Left forelimb (tissue), 1 donor: ENCODE measurements at regions not wholly inside any gene's neighbourhood (a gene's known extent, or its start where the extent isn't known, plus 50 kb on each side); places are given as distances from the start of the nearest gene placed in this dataset.

Experiments used
- DNase-seq: peaks from one replicate; pipeline ENCODE4 v3.0.0-alpha.2; 2018; ENCODE audit warnings: low spot score

DNA sequence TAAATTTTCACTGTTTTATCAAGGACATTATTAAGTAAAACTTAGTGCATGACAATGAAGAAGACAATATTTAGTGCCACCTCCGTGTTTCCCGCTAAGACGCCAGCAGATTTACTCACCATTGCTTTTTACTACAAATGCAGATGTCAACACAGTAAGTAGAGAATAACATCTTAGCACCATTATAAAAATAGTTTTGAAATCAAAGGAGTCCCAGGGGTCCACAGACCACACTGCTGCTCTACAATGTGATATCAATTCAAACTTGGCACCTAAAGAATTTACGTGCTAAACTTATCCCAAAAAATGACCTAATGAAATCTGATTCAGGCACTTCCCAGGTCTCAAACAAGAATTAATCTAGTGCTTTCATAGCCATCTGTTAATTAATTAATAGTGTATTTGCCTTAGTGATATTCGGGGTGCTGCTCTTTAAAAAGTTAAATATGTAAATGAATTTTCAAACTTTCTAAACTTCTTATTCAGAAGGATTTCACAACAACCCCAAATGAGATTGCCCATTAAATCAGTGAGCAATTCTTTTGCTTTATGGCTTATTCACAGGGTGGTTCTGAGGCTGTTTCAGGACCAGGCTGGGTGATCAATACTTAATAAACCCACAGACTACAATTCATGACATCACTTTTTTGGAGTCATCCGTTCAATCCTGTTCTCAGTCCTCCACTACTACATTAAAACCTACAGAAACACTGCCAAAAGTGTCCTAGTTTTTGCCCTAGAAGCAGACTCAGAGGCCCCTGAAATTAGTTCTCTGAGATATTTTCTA, 161.3 kb upstream of the LMNTD1 start:
- no peak for DNase-seq

DNA sequence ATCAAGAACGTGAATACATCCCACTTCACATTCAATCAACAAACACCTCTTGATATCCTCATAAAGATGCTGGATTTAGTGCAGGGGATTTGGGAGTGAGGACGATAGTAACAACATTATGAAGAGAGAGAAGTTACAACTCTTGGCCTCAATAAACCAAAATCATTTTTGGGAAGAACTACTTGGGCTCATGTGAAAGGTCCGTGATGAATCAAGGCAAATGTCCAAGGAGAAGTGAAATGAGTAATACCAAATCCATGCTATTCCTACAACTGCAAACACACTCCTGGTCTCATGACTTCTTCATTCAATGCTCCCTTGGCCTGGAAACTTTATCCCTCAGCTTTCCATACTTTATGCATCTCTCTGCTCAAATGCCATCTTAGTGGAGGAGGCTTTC, 162.0 kb upstream of the LMNTD1 start:
- DNase-seq: no peak

DNA sequence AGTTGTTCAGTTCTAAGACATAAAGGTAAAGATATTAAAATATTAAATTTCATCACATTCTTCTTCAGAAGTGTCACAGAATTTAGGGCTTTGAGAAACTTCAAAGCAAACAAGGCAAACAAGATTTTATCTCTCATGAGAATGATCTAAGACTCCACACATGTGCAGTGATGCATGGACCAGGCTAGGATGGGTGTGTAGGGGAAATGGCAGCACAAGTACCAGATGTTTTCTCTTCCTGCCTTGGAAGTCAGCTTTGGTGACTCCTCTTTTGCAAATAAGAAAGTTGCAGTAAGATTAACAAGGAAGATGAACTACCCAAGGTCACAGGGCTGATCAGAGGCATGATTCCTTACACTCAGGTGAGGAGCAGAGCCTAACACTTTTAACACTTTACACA, 163.8 kb upstream of the LMNTD1 start:
- DNase-seq: no peak

DNA sequence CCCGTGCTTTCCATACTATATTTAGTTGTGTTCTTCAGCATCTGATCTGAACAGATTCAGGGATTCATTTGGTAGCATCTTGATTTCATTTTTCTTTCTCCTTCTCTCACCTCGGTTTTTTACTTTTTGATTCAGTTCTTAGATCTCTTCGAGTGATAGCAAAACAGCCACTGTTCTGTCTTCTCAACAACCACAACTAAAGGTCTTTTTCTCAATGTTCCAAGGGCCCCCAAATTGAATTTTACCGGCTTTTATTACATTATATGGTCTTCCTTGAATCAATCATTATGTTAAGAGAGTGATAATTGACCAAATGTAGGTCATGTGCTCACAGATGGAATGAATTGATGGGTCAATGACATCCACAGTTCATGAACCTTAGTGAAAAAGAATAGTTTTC, 164.5 kb upstream of the LMNTD1 start:
- no peak for DNase-seq

DNA sequence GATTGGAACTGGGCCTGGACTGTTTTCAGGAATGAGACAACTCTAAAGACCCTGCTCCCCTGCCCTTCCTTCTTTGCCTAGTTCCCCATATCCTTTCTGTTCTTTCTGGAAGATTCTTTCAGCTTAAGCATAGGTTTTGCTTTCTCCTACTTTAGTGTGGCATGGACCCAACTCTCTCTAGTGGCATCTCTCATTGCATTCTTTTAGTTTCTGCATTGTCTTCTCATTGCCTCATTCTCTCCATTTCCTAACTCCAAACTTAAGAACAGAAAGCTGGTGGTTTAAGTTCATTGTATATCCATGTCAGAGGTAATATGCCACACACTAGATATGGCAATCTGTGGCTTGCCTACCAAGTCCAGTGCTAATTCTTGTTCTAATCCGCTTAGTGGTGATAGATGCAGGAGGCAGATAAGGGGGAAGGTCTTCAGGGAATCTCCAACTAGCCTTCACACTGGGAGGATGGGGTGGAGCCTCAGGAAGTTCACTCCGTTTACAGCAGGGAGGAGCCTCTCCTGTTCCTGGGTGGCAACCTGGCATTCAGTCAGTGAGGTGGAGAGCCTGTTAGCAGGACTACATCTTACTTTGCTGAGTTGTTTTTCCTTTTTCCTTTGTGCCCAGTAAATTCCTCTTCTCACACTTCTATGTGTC, 165.1 kb upstream of the LMNTD1 start:
- DNase-seq: no peak

DNA sequence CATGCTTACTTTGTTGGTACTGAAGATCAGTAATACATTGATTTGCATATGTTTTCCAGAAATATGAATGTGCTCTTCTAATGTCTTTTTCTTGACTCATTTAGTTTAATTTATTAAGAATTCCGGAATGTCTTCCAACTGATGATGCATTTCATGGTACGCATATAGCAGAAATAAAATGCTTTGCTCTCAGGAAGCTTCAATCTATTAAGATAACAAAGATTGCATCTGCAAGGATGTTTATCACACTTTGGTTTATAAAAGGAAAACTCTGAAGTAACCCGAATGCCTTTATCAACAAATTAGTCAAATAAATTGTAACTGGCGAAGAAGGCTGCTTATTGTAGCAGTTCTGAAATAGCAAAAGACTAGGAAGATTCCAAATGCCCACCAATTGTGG, 166.4 kb upstream of the LMNTD1 start:
- DNase-seq: no peak

DNA sequence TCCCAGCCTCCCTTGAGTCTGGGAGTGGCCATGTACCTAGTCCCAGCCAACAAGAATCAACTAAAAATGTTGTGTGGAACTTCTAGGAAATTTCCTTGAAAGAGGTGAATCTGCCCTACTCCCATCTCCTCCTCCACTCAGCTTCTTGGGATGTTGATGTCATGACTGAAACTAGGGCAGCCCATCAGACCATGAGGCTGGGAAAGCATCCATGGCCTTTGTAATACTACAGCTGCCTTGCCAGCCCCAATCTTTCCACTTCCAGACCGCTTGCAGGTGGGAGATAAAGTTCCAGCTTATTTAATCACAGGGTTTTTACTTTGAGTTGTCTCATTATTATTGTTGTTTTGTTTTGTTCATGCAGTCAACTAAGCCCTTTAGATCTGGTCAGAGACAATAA, 170.3 kb upstream of the LMNTD1 start:
- DNase-seq: no peak

DNA sequence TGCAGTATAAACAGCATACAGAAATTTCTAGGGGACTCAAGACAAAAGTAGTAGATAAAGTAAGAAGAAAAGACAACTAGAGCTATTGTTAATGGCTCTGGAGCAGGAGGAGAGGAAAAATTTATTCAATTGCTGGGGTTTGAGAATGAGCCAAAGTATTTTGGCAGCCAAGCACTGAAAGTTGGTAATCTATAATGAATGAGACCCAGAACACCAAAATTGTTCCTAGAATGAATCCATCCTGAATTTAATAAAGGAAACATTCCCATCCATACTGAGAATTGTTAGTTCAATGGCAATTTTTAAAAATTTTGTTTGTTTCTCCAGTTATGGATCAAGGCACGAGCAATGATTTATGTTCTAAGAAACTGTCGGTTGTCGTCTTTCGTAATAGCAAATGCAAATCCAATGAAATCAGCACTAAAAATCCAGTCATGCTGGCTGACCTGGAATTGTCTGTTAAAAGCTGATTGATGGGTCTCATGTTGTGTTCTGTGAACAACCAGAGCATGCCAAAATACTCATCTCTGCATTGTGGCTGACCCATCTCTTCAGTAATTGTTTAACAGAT, 170.9 kb upstream of the LMNTD1 start:
- DNase-seq: no peak

DNA sequence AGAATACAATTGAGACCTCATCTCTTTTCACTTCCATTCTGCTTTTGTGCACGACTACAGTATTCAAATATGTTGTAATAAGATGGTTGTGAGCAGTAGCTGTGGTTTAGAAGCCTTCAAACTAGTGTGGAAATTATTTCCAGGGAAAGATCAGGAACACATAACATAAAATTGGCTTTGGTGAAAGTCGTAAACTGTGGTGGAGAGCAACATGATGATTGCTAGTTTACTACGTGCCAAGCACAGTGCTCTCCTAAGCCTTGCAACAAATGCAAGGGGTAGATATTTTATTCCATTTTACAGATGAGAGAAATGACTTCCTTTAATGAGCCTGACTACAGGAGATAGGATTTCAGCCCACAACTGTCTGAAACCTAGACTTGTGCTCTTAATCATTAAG, 172.4 kb upstream of the LMNTD1 start:
- DNase-seq: no peak

DNA sequence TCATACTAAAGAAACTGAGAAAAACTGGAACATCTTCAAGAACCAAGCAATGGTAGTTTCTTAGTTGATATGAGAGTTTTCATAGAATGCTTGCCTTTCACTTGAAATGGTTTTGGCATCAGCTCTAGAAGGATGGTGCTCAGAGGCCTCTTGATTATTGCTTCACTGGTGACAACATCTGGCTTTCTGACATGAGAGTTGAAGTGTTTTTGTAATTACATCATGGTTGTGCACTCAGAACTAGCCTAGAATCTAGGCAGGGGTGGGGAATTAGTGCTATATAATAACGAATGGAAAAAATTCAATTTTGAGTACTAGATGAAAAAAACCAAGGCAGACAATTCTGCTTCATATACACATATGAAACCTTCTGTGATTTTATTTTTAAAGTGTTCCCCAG, 172.8 kb upstream of the LMNTD1 start:
- no peak for DNase-seq

DNA sequence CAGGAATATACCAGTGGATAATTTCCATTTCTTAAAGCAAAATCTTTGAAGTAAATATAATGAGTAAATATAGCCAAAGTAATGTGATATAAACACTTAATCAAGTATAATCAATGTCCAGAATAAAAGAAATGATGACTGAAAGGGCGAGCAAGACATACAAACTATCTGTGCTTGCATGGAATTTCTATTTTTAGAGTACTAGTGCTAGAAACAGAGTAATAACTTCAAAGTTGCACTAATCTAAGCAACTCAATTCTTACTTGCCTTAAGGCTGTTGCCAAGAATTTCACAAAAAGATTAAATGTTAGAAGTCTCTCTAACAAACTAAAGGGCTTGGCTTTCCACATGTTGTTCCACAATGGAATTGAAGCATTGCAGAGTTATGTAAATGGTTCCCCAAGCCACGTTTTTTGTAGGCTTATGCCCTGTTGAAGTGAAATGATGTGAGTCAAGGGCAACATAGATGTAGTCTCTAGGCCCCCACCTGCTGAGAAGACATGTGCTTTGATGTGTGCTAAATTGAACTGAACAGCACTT, 175.0 kb upstream of the LMNTD1 start:
- DNase-seq: no peak

DNA sequence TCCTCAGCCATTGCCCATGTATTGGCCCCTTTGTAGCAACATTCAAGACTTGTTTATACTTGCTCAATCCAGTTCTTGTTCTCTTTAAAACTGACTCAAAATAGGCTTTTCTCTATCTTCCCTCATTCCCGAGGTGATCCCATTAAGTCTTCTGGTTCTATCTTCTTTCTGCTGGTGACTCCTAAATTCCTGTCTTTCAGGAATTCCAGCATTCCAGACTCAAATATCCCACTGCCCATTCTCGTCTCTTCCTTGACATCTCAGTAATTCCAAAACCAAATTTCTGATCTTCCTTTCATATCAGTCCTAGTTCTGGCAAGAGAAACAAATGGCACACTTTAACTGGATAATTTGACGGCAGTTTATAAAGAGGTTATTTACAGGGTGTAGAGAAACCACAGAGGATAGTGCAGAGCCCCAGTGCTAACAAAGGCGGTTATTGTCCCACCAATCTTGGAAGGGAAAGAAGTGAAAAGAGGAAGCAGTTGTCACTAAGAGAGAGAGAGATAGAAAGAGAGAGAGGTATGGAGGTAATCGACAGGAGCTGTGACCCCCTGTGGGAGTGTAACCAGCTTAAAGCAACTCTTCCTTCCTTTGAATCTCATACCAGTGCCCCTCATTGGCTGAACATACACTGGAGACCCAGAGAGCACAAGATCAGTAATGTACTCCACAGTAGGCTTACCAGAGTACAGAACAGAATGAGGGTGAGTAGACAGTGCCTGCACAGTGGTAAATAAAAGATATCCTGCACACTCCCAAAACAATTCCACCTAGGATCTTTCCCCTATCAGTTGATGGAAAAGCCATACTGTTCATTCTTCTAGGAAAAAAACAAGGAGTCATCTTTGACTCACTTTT, 177.6 kb upstream of the LMNTD1 start:
- DNase-seq: no peak

DNA sequence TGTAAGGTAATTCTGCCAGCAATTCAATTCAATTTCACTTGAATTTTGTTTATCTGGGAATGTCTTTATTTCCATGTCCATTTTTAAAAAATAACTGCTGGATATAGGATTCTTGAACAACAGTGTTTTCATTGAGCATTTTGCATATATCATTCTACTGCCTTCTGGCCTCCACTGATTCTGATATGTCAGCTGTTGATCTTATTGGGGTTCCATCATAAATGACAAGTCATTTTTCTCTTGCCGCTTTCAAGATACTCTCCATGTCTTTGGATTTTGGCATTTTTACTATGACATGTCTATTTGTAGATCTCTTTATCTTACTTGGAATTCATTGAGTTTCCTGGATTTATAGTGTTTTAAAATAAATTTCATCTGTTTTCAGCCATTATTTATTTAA, 180.5 kb upstream of the LMNTD1 start:
- no peak for DNase-seq

DNA sequence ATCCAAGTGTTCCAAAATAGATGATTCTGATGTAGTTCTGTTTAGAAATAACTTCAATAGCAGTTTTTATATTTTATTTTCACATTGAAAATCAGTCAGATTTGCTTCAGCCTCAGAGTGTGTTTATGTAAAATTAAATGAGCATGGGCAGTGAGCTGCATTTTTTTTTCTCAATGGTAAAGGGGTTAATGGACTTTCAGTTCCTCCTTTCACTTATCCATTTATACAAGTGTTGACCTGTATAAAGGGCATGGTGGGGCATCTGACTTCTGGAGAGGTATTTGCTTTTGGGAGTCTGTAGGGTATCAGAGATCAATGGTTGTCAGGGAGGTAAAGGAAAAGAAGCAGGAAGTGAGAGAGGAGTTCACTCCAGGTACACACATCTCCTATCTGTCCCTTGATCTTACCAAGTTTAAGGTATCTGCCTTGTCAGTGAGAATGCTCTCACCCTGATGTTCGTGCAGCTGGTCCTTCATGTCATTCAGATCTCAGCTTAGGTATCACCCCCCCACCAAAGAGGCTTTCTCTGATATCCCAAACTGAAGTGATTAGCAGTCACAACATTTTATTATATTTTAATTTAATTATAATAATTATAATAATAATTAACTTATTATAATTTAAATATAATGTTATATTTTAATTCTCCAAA, 181.6 kb upstream of the LMNTD1 start:
- DNase-seq: no peak

DNA sequence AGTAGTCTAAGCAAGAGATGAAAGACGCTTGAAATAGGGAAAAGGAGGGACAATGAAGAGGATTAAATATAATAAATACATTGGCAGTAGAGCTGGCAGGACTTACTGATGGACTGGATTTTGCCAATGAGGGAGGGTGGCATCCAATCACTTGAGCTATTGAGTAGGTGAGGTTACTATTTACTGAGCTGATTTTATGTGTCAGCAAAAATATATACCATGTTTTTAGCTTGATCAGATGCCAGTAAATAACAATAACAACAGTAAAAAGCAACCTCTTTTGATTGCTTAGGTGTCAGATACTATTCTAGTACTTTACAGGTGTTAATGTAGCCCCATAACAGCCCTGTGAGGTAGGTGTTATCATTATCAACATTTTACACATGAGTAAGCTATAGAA, 187.5 kb upstream of the LMNTD1 start:
- DNase-seq: no peak

DNA sequence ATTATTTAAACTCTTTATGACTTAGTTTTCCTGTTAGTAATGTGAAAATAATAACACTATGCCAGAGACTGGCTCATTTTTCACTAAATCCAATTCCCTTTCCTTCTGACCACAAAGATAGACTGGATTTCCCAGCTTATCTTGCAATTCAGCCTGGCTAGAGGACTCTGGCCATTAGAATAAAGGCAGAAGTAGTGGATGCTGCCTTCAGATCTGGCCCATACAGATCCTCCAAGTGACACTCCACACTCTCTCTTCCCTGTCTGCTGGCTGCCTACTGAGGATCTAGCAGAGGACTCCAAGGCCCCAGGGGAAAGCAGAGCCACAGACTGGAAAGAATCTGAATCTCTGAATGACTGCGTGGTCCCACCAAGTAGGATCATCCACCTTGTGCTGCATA, 188.8 kb upstream of the LMNTD1 start:
- no peak for DNase-seq

DNA sequence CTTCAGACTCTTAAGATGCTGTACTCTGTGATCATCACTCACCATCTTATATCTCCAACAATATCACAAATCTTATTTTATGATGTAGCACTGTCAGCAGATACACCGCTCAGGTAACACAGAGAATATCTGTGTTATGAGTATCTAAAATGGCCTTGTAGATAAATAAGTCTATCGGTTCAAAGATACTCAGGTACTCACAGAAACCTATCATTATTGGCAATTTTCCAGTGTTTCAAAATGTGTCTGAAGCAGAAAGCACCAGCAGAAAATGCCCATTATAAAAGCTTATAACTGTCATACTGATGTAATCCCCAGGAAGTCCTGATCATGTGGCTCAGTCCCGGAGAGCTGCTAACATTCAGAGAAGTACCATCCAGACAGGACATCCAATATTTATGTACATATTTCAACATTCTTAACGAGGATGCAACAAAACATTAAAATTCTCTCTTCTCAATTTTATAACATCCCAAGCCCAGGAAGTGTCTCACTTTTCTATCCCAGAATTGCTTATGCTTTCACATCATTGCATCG, 190.7 kb upstream of the LMNTD1 start:
- no peak for DNase-seq

DNA sequence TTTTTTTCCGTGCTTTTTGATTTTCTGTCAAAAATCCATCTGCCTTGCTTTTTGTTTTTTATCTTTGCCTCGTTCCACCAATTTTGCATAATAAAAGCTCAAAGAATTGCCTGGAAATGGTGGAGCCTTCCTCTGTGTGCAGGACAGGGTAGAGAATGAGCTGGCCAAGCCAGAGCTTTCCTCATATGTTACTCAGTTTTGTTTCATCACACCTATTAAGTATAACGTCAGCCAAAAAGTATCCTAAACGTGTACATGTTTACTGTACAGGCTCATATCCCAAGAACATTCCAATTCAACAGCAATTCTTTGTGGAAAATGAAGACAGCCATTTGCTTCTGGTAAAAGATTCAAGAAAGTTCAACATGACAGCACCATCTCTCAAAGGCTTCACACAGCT, 191.2 kb upstream of the LMNTD1 start:
- no peak for DNase-seq

DNA sequence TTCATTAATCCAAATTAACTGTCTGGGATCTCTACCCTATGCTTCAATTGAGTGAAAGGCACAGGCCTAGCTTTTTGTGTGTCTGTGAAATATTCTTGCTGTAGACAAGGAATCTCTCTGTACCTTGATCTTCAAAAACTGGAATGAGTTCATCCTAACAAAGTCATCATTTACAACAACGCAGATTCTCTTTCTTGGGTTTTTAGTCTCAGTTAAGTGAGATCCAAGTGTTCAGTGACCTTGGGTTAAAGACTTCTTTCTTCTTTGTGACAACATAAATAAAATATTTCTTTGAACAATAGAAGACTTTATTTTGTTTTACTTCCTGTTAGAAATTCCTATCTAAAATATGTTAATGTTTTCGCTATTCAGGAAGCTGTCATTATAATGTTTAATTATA, 192.2 kb upstream of the LMNTD1 start:
- DNase-seq: no peak

DNA sequence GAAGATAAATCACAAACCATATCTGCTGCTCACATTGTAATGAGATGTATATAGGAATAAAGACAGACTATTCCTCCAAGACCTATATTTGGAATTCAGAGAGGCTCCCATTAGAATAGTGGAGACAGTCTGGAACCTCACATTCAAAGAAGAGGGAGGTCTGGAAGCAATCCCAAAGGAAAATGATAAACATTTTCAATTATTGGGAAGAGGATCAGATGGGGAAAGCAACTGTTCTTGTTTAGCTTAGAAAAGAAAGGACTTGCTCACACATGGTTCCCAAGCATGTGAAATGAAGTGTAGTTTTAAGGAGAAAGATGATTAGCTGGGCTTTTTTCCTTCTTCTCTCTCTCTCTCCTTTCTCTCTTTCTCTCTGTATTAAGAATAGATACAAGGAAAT, 193.0 kb upstream of the LMNTD1 start:
- DNase-seq: no peak

DNA sequence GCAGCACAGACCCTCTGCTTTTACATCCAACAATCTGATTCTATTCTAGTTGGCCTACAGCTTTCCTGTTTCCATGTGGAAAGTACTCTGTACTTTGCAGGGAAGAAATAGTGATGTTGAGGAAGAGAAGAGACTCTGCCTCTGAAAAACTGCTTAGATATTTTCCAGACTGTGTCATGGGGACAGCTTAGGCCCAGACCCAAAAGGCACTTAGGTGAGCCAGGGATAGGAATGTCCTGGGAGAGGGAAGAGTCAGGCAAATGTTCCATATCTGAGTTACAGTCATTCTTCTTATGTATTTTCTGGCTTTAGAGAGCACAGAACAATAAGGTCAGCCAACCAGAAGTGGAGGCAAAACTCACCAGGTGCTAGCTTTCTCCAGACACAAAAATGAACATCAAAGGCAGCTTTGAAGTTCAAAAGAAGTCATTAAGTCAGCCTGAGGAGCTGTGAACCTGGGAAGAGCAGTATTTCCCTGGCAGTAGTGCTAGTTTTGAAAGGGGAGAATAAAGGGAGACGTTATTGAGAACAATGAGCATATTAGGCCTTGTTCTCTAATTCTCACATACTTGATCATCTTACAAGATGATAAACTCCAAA, 199.7 kb upstream of the LMNTD1 start:
- DNase-seq: no peak
